G401.6 (cell line): ENCODE measurements at regions not wholly inside any gene's neighbourhood (a gene's known extent, or its start where the extent isn't known, plus 50 kb on each side); places are given as distances from the start of the nearest gene placed in this dataset.

Experiments
- FAIRE-seq: peaks from 2 replicates; lab custom pipeline; 2012; peaks lifted over from hg19 to GRCh38; lab: Jason Lieb, UNC

- FAIRE-seq: no peak
These were observed 76.8 kb upstream of the PTER start for GRCh38 chr10:16360001-16360400.

GRCh38 chr10:16360425-16360824 lies 76.4 kb upstream of the PTER start:
- FAIRE-seq: no peak

GRCh38 chr10:16361086-16361485 lies 75.7 kb upstream of the PTER start:
- FAIRE-seq: no peak

- FAIRE-seq: no peak
These were observed 73.1 kb upstream of the PTER start for GRCh38 chr10:16363741-16364140.

GRCh38 chr10:16367621-16368292 lies 69.1 kb upstream of the PTER start:
- FAIRE-seq: no peak

- no peak for FAIRE-seq
These were observed 55.7 kb upstream of the PTER start for GRCh38 chr10:16381083-16381482.

GRCh38 chr10:16384021-16384420 lies 52.8 kb upstream of the PTER start:
- no peak for FAIRE-seq

- FAIRE-seq: no peak
These were observed 50.0 kb upstream of the PTER start for GRCh38 chr10:16386855-16387254.
